ENCODE measurements at regions not wholly inside any gene's neighbourhood (a gene's known extent, or its start where the extent isn't known, plus 50 kb on each side); places are given as distances from the start of the nearest gene placed in this dataset.
A peak's percentile ranks its signal among the peaks of the same experiment; 100 is the strongest.
"Not testable (repeated sequence)": the region's sequence is repeated elsewhere in the genome, so short reads cannot be mapped to it uniquely, and the experiment has no call there.

DNA sequence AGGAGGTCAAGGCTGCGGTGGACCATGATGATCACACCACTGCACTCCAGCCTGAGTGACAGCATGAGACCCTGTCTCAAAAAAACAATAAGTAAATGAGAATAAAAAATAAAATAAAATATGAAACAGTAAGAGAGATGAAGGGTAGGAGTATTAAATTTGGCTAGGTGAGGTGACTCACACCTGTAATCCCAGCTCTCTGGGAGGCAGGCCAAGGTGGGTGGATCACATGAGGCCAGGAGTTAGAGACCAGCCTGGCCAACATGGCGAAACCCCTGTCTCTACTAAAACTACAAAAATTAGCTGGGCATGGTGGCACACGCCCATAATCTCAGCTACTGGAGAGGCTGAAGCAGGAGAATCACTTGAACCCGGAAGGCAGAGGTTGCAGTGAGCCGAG lies 87.4 kb upstream of the MRI1 start:
- CTCF ChIA-PET: interaction anchor here (0.7 kb wide), 1 partner anchor 94 kb away, joined by 3 read pairs; no protein-coding TSS in a partner anchor

DNA sequence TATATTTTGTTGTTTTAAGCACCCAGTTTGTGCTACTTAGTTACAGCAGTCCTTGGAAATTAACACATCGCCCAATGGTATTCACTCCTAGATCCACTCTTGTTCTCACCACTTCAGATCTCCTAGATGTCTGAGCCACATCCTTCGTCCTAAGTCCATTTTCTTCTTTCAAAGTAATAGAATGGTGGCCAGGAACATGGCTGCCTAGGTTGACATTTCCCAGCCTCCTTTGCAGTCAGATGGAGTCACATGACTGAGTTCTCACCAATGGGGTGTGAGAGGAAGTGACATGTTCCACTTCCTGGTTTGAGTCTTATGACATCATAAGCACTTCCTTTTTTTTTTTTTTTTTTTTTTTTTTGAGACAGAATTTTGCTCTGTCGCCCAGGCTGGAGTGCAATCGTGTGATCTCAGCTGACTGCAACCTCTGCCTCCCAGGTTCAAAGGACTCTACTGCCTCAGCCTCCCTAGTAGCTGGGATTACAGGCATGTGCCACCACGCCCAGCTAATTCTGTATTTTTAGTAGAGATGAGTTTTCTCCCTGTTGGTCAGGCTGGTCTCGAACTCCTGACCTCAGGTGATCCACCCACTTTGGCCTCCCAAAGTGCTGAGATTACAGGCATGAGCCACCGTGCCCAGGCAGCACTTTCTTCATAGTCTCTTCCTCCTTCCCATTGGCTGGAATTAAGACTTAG lies 91.7 kb upstream of the MRI1 start:
- H3K4me1 Mint-ChIP-seq; ATAC-seq; H3K36me3 Mint-ChIP-seq; POLR2A ChIA-PET; H3K4me3 Mint-ChIP-seq; CTCF ChIA-PET; H3K27ac Mint-ChIP-seq; DNase-seq (ENCODE audit: low spot score): not testable (repeated sequence)
- TF ChIP-seq, protein P1, sequence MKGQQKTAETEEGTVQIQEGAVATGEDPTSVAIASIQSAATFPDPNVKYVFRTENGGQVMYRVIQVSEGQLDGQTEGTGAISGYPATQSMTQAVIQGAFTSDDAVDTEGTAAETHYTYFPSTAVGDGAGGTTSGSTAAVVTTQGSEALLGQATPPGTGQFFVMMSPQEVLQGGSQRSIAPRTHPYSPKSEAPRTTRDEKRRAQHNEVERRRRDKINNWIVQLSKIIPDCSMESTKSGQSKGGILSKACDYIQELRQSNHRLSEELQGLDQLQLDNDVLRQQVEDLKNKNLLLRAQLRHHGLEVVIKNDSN (CRISPR knock-in tag; IDR thresholded peaks at IDR 0.05): peak; percentile 76
- TF ChIP-seq, protein P2, sequence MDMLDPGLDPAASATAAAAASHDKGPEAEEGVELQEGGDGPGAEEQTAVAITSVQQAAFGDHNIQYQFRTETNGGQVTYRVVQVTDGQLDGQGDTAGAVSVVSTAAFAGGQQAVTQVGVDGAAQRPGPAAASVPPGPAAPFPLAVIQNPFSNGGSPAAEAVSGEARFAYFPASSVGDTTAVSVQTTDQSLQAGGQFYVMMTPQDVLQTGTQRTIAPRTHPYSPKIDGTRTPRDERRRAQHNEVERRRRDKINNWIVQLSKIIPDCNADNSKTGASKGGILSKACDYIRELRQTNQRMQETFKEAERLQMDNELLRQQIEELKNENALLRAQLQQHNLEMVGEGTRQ (CRISPR knock-in tag; IDR thresholded peaks at IDR 0.05): peak; percentile 76
- peaks cover 24% of the 10 kb centered on the region for H3K27me3 Mint-ChIP-seq (ENCODE audit: low read depth)
- H3K9me3 Mint-ChIP-seq: peaks cover 15% of the 10 kb centered on the region

More for the DNA sequence above, 87.4 kb upstream of the MRI1 start:
- Mint-ChIP-seq H3K36me3 (peaks cover 18% of the 10 kb centered on the region), H3K27me3 (ENCODE audit: low read depth) (peaks cover 34% of the 10 kb centered on the region), H3K9me3 (peaks cover 40% of the 10 kb centered on the region)
- DNase-seq (ENCODE audit: low spot score); H3K4me3 Mint-ChIP-seq; H3K27ac Mint-ChIP-seq; H3K4me1 Mint-ChIP-seq; ATAC-seq: not testable (repeated sequence)
- POLR2A ChIA-PET: interaction anchor here (0.6 kb wide), 1 partner anchor 1626 kb away, joined by 4 read pairs; no protein-coding TSS in a partner anchor

DNA sequence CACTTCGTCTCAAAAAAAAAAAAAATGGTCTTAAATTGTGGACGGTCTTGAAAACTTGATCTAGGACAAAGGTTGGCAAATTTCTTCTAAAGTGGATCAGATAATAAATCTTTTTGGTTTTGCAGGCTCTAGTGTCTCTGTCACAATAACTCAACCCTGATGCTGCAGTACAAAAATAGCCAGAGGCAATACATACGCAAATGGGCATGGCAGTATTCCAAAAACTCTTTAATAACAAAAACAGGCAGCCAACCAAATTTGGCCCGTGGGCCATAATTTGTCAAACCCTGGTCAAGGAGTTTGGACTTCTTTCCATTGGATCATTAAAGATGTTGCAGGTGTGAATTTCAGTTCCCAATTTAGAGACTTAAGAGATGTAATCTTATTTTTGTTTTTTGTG lies 93.5 kb upstream of the MRI1 start:
- ChIA-PET POLR2A (no interaction called here), CTCF (no interaction called here)
- H3K27me3 Mint-ChIP-seq (ENCODE audit: low read depth): peaks cover 20% of the 10 kb centered on the region
- no peak for TF ChIP-seq CREB1 (CRISPR knock-in tag; IDR thresholded peaks at IDR 0.05)
- no peak for TF ChIP-seq JAZF1 (CRISPR knock-in tag; IDR thresholded peaks at IDR 0.05)
- TF ChIP-seq ETV6 (CRISPR knock-in tag; IDR thresholded peaks at IDR 0.05): no peak
- TF ChIP-seq, protein P3, sequence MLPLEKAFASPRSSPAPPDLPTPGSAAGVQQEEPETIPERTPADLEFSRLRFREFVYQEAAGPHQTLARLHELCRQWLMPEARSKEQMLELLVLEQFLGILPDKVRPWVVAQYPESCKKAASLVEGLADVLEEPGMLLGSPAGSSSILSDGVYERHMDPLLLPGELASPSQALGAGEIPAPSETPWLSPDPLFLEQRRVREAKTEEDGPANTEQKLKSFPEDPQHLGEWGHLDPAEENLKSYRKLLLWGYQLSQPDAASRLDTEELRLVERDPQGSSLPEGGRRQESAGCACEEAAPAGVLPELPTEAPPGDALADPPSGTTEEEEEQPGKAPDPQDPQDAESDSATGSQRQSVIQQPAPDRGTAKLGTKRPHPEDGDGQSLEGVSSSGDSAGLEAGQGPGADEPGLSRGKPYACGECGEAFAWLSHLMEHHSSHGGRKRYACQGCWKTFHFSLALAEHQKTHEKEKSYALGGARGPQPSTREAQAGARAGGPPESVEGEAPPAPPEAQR (CRISPR knock-in tag; IDR thresholded peaks at IDR 0.05): no peak
- no peak for TF ChIP-seq TEAD4 (CRISPR knock-in tag; IDR thresholded peaks at IDR 0.05)
- no peak for TF ChIP-seq OVOL2 (CRISPR knock-in tag; IDR thresholded peaks at IDR 0.05; ENCODE audit: borderline replicate concordance)
- TF ChIP-seq, protein P4, sequence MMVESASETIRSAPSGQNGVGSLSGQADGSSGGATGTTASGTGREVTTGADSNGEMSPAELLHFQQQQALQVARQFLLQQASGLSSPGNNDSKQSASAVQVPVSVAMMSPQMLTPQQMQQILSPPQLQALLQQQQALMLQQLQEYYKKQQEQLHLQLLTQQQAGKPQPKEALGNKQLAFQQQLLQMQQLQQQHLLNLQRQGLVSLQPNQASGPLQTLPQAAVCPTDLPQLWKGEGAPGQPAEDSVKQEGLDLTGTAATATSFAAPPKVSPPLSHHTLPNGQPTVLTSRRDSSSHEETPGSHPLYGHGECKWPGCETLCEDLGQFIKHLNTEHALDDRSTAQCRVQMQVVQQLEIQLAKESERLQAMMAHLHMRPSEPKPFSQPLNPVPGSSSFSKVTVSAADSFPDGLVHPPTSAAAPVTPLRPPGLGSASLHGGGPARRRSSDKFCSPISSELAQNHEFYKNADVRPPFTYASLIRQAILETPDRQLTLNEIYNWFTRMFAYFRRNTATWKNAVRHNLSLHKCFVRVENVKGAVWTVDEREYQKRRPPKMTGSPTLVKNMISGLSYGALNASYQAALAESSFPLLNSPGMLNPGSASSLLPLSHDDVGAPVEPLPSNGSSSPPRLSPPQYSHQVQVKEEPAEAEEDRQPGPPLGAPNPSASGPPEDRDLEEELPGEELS (CRISPR knock-in tag; IDR thresholded peaks at IDR 0.05): no peak
- TF ChIP-seq, protein P5, sequence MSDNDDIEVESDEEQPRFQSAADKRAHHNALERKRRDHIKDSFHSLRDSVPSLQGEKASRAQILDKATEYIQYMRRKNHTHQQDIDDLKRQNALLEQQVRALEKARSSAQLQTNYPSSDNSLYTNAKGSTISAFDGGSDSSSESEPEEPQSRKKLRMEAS (CRISPR knock-in tag; IDR thresholded peaks at IDR 0.05): no peak
- no peak overlapping the region for H3K27ac Mint-ChIP-seq
- H3K4me1 Mint-ChIP-seq: no peaks in the 10 kb centered on the region
- H3K36me3 Mint-ChIP-seq: peaks cover 6% of the 10 kb centered on the region; the same call in 1 of the 2 replicates
- DNase-seq (ENCODE audit: low spot score) (no peak), ATAC-seq (no peak)
- H3K9me3 Mint-ChIP-seq: peaks cover 15% of the 10 kb centered on the region
- no peak overlapping the region for H3K4me3 Mint-ChIP-seq

DNA sequence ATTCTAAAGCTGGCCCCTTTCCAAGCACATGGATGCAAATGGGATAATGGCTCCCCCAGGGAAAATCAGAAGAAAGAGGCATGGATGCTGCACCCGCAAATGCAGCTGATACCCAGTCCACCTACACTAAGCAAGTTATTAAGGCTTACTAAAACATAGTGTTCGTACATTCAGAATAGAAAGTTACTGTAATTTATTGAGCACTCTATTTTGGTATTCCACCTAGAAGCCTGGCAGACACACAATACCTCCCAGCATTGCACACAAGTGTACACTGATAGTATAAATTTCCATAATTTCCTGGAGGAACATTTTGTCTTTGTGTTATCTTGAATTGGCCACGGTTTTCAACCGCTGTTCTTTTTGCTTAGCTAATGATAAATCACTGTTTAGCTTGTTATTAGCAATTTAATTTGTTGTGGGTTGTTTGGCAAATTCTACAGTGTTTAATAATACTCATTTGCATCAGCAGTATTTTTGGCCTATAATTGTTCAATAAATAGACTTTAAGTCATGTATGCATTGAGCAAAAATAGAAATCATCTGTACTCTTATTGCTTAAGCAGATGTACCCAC lies 94.5 kb upstream of the MRI1 start:
- H3K27ac Mint-ChIP-seq: no peak overlapping the region
- H3K36me3 Mint-ChIP-seq: peaks cover 6% of the 10 kb centered on the region; the same call in 1 of the 2 replicates
- DNase-seq (ENCODE audit: low spot score) (no peak), ATAC-seq (no peak)
- ChIA-PET POLR2A (no interaction called here), CTCF (interaction anchor here (1.3 kb wide), 1 partner anchor 51 kb away, joined by 4 read pairs; no protein-coding TSS in a partner anchor)
- H3K4me1 Mint-ChIP-seq: no peaks in the 10 kb centered on the region
- no peak overlapping the region for H3K4me3 Mint-ChIP-seq
- peaks cover 15% of the 10 kb centered on the region for H3K9me3 Mint-ChIP-seq
- peaks cover 17% of the 10 kb centered on the region; the same call in 1 of the 2 replicates for H3K27me3 Mint-ChIP-seq (ENCODE audit: low read depth)
- TF ChIP-seq NFE2L1 (CRISPR knock-in tag; IDR thresholded peaks at IDR 0.05): no peak

All from WTC11 (cell line).